Upper lobe of right lung (tissue), 1 donor: ENCODE measurements at regions not wholly inside any gene's neighbourhood (a gene's known extent, or its start where the extent isn't known, plus 50 kb on each side); places are given as distances from the start of the nearest gene placed in this dataset.

Source experiments
- ATAC-seq: fragments of 200-7000 bp; cut with Tn5 transposase; one replicate; pipeline ENCODE4 v1.9.1; 2020; ENCODE audit warnings: mild to moderate bottlenecking, moderate library complexity
- DNase-seq: peaks from one replicate; pipeline ENCODE4 v3.0.0-alpha.2; 2020
- H3K27ac ChIP-seq: fragments of 200-600 bp; one replicate; pipeline ENCODE4 v1.8.0; 2022
- H3K27me3 ChIP-seq: fragments of 200-600 bp; one replicate; pipeline ENCODE4 v1.8.0; 2022; ENCODE audit warnings: mild to moderate bottlenecking
- H3K36me3 ChIP-seq: fragments of 200-600 bp; one replicate; pipeline ENCODE4 v1.8.0; 2022
- H3K4me1 ChIP-seq: fragments of 200-600 bp; one replicate; pipeline ENCODE4 v1.8.0; 2022
- H3K4me3 ChIP-seq: fragments of 200-600 bp; one replicate; pipeline ENCODE4 v1.8.0; 2022; ENCODE audit warnings: mild to moderate bottlenecking
- H3K9me3 ChIP-seq: fragments of 200-600 bp; one replicate; pipeline ENCODE4 v1.8.0; 2022
- CTCF ChIP-seq: fragments of 200-600 bp; IDR thresholded peaks from one replicate; pipeline ENCODE4 v1.8.0; 2022; ENCODE audit warnings: antibody characterized with exemption
- intact Hi-C: fragments of 100-400 bp; cut with DNase I; formaldehyde crosslinking; loops from one replicate; pipeline ENCODE4 v1.11.0; 2022
- donor health status: DM: no; HTN: yes; CAD: no; lungs with severe emphysema.

- Histone ChIP-seq H3K4me1 (no peaks in the 10 kb centered on the region), H3K9me3 (no peaks in the 10 kb centered on the region), H3K4me3 (no peak overlapping the region), H3K27me3 (no peaks in the 10 kb centered on the region), H3K27ac (no peak overlapping the region), H3K36me3 (no peaks in the 10 kb centered on the region)
- intact Hi-C loops, result no loop called here
- no peak for ATAC-seq
- no peak for TF ChIP-seq CTCF
- DNase-seq, result no peak
Measured at GRCh38 chr2:67489396-67489795, 92.3 kb downstream of the ETAA1 start.

DNA sequence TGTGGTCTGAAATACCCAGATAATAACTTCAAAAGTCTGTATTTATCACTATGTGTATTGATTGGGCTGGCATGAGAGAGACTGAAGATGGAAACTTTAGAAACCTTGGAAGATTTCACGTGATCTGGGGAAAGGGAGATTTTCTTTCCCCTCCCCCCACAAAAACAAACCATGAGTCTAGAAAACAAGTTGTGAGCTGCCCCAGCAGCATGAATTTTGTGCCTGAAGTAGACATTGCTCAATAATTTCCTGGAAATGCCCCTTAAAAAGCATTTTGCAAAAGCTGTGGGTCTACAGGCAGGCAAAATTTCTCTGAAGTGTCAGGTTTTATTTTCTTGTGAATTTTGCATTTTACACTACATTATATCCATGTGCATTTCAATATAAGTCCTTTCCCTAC, 101.8 kb downstream of the ETAA1 start:
- no peak for ATAC-seq
- intact Hi-C loops, result no loop called here
- no peak for TF ChIP-seq CTCF
- no peaks in the 10 kb centered on the region for H3K27me3 ChIP-seq
- H3K4me1 ChIP-seq, result no peaks in the 10 kb centered on the region
- no peak for DNase-seq
- no peaks in the 10 kb centered on the region for H3K9me3 ChIP-seq
- no peaks in the 10 kb centered on the region for H3K36me3 ChIP-seq
- H3K27ac ChIP-seq, result no peak overlapping the region
- no peak overlapping the region for H3K4me3 ChIP-seq

DNA sequence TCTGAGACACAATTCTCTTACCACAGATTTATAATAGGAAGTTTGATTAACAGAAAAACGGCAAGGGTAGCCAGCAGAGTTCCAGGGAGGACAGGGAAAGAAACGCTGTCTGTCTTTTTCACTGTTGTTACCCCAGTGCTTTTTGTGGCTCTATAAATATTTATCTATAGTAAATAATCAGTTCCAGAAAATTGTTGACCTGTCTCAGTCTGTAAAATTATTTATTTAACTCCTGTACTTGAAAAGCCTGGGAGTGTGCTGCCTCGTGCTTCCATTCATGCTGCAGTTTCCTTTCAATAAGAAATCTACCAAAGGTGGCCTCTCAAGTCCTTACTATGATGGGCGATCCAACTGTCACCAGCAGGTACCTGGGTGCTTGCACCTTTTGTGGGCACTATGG, 102.9 kb downstream of the ETAA1 start:
- TF ChIP-seq CTCF, result no peak
- no peak for ATAC-seq
- no peak overlapping the region for H3K27ac ChIP-seq

DNA sequence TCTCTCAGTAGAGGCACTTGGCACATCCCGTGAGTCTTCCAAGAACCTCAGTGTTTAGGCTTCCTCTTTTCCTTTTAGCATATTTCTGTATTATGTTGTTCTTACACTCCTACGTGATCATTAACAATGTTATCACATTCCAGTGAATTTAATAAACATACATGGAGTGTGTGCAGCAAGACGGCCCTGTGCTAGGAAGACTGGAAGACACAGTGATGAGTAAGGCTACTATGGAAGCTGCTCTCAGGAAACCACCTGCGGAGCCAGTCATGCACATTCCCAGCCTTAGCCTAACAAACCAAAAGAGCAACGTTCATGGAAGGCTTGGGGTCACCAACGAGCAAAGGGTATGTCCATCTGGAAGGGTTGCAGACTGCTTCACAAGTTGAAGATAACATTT, 103.4 kb downstream of the ETAA1 start:
- Histone ChIP-seq H3K27ac (no peak overlapping the region), H3K4me1 (no peaks in the 10 kb centered on the region), H3K36me3 (no peaks in the 10 kb centered on the region), H3K27me3 (no peaks in the 10 kb centered on the region), H3K9me3 (no peaks in the 10 kb centered on the region), H3K4me3 (no peak overlapping the region)
- TF ChIP-seq CTCF, result no peak
- ATAC-seq (no peak), DNase-seq (no peak)
- intact Hi-C loops, result no loop called here

More for the DNA sequence above, 102.9 kb downstream of the ETAA1 start:
- Histone ChIP-seq H3K4me1 (no peaks in the 10 kb centered on the region), H3K36me3 (no peaks in the 10 kb centered on the region), H3K9me3 (no peaks in the 10 kb centered on the region), H3K27me3 (no peaks in the 10 kb centered on the region), H3K4me3 (no peak overlapping the region)
- intact Hi-C loops, result no loop called here
- no peak for DNase-seq

DNA sequence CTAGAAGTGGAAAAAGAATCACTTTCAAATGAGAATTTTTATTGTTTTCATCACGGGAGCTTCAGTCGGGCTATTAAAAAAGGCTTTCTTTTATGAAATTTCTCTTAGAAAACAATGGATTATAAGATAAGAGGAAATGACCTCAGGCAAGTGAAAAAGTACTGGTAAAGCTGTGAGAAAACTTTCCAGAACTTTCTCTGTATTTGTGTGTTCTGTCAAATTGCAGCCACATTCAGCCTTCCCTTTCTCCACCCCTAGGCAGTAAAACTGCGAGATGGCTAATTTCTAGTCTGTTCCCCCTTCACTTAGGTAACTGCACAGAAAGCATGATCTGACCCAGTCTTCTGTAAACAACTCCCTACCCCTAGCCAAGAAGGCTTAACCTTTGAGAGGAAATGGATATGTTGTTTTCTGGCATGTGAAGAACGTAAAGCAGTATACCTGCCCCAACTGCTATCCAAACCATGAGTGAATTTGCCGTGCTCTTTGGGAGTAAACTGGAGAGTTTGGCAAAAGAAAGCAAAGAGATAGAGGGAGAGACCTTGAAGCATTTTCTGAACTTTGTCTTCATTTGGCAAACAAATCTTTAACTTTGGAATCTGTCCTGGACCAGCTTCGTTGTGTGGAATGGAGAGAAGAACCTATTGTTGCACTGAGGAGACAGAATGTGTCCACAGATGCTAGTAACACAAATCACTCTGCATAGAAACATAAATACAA, 105.4 kb downstream of the ETAA1 start:
- H3K4me3 ChIP-seq, result no peak overlapping the region
- H3K27ac ChIP-seq, result no peak overlapping the region
- no peak for TF ChIP-seq CTCF
- H3K4me1 ChIP-seq, result no peaks in the 10 kb centered on the region
- intact Hi-C loops, result no loop called here
- no peaks in the 10 kb centered on the region for H3K27me3 ChIP-seq
- ATAC-seq (no peak), DNase-seq (no peak)
- no peaks in the 10 kb centered on the region for H3K9me3 ChIP-seq
- H3K36me3 ChIP-seq, result no peaks in the 10 kb centered on the region
